ENCODE measurements at regions not wholly inside any gene's neighbourhood (a gene's known extent, or its start where the extent isn't known, plus 50 kb on each side); places are given as distances from the start of the nearest gene placed in this dataset.

DNA sequence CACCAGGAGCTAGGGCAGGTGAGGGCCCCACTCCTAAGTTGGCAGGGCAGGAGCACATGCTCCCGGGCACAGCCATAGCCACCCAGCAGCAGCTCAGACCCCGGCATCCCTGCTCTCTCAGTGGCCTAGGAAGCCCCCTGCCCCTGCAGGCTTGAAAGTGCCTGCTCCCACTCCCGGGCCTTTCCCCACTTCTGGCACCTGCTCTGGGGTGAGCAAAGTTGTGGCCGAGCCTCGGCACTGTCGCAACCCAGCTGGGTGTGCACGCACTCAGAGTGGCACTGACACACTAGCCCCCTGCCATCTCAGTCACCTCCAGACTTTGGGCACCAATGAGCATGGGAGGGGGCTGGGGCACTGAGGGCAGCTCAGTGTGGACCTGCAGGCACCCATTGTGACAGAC is 60.8 kb upstream of the CDKN2AIP start:
- no peak overlapping the region for H3K4me3 ChIP-seq (replicated peaks; ENCODE audit: insufficient read depth, low read length)
- no peaks in the 10 kb centered on the region for H3K27me3 ChIP-seq (ENCODE audit: insufficient read depth, poor library complexity, severe bottlenecking)
- no peak for DNase-seq (ENCODE audit: low read depth in 1 of 2, low spot score in 1 of 2)
- H3K27ac ChIP-seq (replicated peaks): no peak overlapping the region
- TF ChIP-seq, protein P1, sequence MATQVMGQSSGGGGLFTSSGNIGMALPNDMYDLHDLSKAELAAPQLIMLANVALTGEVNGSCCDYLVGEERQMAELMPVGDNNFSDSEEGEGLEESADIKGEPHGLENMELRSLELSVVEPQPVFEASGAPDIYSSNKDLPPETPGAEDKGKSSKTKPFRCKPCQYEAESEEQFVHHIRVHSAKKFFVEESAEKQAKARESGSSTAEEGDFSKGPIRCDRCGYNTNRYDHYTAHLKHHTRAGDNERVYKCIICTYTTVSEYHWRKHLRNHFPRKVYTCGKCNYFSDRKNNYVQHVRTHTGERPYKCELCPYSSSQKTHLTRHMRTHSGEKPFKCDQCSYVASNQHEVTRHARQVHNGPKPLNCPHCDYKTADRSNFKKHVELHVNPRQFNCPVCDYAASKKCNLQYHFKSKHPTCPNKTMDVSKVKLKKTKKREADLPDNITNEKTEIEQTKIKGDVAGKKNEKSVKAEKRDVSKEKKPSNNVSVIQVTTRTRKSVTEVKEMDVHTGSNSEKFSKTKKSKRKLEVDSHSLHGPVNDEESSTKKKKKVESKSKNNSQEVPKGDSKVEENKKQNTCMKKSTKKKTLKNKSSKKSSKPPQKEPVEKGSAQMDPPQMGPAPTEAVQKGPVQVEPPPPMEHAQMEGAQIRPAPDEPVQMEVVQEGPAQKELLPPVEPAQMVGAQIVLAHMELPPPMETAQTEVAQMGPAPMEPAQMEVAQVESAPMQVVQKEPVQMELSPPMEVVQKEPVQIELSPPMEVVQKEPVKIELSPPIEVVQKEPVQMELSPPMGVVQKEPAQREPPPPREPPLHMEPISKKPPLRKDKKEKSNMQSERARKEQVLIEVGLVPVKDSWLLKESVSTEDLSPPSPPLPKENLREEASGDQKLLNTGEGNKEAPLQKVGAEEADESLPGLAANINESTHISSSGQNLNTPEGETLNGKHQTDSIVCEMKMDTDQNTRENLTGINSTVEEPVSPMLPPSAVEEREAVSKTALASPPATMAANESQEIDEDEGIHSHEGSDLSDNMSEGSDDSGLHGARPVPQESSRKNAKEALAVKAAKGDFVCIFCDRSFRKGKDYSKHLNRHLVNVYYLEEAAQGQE (IDR thresholded peaks at IDR 0.05; ENCODE audit: insufficient replicate concordance, low read depth): no peak
- TF ChIP-seq, protein P2, sequence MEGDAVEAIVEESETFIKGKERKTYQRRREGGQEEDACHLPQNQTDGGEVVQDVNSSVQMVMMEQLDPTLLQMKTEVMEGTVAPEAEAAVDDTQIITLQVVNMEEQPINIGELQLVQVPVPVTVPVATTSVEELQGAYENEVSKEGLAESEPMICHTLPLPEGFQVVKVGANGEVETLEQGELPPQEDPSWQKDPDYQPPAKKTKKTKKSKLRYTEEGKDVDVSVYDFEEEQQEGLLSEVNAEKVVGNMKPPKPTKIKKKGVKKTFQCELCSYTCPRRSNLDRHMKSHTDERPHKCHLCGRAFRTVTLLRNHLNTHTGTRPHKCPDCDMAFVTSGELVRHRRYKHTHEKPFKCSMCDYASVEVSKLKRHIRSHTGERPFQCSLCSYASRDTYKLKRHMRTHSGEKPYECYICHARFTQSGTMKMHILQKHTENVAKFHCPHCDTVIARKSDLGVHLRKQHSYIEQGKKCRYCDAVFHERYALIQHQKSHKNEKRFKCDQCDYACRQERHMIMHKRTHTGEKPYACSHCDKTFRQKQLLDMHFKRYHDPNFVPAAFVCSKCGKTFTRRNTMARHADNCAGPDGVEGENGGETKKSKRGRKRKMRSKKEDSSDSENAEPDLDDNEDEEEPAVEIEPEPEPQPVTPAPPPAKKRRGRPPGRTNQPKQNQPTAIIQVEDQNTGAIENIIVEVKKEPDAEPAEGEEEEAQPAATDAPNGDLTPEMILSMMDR (IDR thresholded peaks at IDR 0.05; ENCODE audit: insufficient read depth, low read length): no peak
- no peak for TF ChIP-seq GABPA (IDR thresholded peaks at IDR 0.05; ENCODE audit: low read depth)
- no peak for TF ChIP-seq POLR2AphosphoS5 (IDR thresholded peaks at IDR 0.05; ENCODE audit: low read depth)
- no peak for TF ChIP-seq SPI1 (IDR thresholded peaks at IDR 0.05; ENCODE audit: borderline replicate concordance, low read depth)

DNA sequence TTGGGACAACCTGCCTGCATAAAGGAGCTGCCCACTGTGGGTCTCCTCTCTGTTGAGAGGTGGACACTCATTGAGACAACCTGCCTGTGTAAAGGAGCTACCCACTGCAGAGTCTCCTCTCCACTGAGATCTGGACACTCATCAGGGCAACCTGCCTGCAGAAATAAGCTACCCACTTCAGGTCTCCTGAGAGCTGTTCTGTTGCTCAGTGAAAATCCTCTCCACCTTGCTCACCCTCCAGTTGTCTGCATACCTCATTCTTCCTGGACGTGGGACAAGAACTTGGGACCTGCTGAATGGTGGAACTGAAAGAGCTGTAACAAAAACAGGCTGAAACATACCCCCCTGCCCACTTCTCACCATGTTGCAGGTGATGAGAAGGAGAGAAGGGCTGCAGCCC is 59.9 kb upstream of the CDKN2AIP start:
- Histone ChIP-seq H3K27me3 (ENCODE audit: insufficient read depth, poor library complexity, severe bottlenecking) (no peaks in the 10 kb centered on the region), H3K4me3 (replicated peaks; ENCODE audit: insufficient read depth, low read length) (no peak overlapping the region), H3K27ac (replicated peaks) (no peak overlapping the region)
- DNase-seq (ENCODE audit: low read depth in 1 of 2, low spot score in 1 of 2): no peak
- no peak for TF ChIP-seq POLR2AphosphoS5 (IDR thresholded peaks at IDR 0.05; ENCODE audit: low read depth)
- TF ChIP-seq GABPA (IDR thresholded peaks at IDR 0.05; ENCODE audit: low read depth): no peak
- TF ChIP-seq, protein P1 (IDR thresholded peaks at IDR 0.05; ENCODE audit: insufficient replicate concordance, low read depth): no peak
- TF ChIP-seq, protein P2 (IDR thresholded peaks at IDR 0.05; ENCODE audit: insufficient read depth, low read length): no peak
- no peak for TF ChIP-seq SPI1 (IDR thresholded peaks at IDR 0.05; ENCODE audit: borderline replicate concordance, low read depth)

DNA sequence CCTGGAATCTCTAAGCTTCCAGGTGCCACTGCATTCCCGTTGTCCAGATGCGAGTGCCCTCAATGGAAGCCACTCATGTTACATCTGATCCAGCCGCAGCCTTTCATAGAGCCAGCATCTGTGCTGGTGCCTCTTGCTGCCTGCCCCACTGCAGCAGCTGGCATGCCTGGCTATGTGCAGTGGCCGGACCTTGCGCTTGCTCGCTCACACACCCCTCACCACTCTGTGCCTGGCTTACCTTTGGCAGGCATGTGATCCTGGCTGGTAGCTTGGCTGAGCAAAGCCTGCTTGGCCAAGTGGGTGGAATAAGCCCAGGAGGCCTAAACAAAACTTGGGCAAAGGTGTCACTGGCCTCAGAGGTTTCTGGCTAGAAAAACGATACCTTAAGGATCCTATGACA is 59.5 kb upstream of the CDKN2AIP start:
- H3K27me3 ChIP-seq (ENCODE audit: insufficient read depth, poor library complexity, severe bottlenecking): no peaks in the 10 kb centered on the region
- no peak overlapping the region for H3K27ac ChIP-seq (replicated peaks)
- no peak overlapping the region for H3K4me3 ChIP-seq (replicated peaks; ENCODE audit: insufficient read depth, low read length)
- TF ChIP-seq POLR2AphosphoS5 (IDR thresholded peaks at IDR 0.05; ENCODE audit: low read depth): no peak
- DNase-seq (ENCODE audit: low read depth in 1 of 2, low spot score in 1 of 2): no peak

DNA sequence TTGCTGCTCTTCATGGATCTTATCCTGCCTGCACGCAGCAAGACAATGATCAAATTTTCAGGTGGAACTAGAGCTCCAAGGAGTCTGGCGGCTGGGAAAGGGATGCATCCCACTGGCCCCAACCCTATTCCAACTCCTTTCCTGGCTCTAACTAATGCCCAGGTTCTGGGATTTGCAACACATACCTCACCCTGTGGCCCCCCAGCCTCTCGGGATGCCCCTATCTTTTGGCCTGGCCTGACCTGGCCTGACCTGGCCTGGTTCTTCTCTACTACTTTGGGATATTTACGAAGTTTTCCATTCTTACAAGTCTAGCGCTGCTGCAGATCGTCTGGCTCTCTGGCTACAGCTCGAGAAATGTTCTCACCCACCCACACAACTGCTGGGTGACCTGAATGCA is 56.4 kb upstream of the CDKN2AIP start:
- no peak for DNase-seq (ENCODE audit: low read depth in 1 of 2, low spot score in 1 of 2)
- TF ChIP-seq POLR2AphosphoS5 (IDR thresholded peaks at IDR 0.05; ENCODE audit: low read depth) (no peak), SPI1 (IDR thresholded peaks at IDR 0.05; ENCODE audit: borderline replicate concordance, low read depth) (no peak), GABPA (IDR thresholded peaks at IDR 0.05; ENCODE audit: low read depth) (no peak)
- TF ChIP-seq, protein P1 (IDR thresholded peaks at IDR 0.05; ENCODE audit: insufficient replicate concordance, low read depth): no peak
- TF ChIP-seq, protein P2 (IDR thresholded peaks at IDR 0.05; ENCODE audit: insufficient read depth, low read length): no peak

More for the DNA sequence above, 56.4 kb upstream of the CDKN2AIP start:
- no peaks in the 10 kb centered on the region for H3K27me3 ChIP-seq (ENCODE audit: insufficient read depth, poor library complexity, severe bottlenecking)
- H3K27ac ChIP-seq (replicated peaks): no peak overlapping the region
- H3K4me3 ChIP-seq (replicated peaks; ENCODE audit: insufficient read depth, low read length): no peak overlapping the region

Measured in HL-60 (cell line).